A673 (cell line): ENCODE measurements at regions not wholly inside any gene's neighbourhood (a gene's known extent, or its start where the extent isn't known, plus 50 kb on each side); places are given as distances from the start of the nearest gene placed in this dataset.

Experiments used
- EZH2 ChIP-seq: fragments of 200-600 bp; sonication (generic); IDR thresholded peaks from 2 replicates; pipeline ENCODE4 v1.6.1; 2017; ENCODE audit warnings: borderline replicate concordance, low read depth, mild to moderate bottlenecking, mixed read lengths, antibody characterized with exemption, low read length; ENCODE audit not compliant: poor library complexity, severe bottlenecking
- TF ChIP-seq, protein P1 (sequence below): fragments of 300-800, 200-600 bp; sonication (generic); conservative IDR thresholded peaks from 2 replicates; pipeline ENCODE4 v1.5.1; 2017; ENCODE audit warnings: low read depth, mild to moderate bottlenecking, antibody characterized with exemption, low read length, moderate library complexity, mixed read lengths

DNA sequence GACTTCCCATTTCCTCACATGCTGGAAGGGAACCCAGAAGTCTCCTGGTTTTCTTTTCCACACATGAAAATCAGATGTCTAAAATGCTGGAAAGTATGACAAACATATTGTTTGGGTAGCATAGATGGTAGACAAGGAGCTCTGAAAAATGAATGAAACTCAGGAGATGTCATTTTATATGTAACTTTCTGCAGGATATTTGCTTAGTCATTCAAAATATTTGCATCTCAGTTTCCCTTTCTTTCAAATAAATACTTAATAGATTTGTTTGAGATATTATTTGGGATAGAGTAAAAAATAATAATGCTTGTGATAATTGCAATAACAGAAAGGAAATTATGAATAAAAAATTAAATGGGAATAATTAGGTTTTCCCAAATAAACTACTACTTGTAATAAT is 298.9 kb upstream of the ADARB2 start:
- TF ChIP-seq, protein P1, sequence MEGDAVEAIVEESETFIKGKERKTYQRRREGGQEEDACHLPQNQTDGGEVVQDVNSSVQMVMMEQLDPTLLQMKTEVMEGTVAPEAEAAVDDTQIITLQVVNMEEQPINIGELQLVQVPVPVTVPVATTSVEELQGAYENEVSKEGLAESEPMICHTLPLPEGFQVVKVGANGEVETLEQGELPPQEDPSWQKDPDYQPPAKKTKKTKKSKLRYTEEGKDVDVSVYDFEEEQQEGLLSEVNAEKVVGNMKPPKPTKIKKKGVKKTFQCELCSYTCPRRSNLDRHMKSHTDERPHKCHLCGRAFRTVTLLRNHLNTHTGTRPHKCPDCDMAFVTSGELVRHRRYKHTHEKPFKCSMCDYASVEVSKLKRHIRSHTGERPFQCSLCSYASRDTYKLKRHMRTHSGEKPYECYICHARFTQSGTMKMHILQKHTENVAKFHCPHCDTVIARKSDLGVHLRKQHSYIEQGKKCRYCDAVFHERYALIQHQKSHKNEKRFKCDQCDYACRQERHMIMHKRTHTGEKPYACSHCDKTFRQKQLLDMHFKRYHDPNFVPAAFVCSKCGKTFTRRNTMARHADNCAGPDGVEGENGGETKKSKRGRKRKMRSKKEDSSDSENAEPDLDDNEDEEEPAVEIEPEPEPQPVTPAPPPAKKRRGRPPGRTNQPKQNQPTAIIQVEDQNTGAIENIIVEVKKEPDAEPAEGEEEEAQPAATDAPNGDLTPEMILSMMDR, result no peak
- TF ChIP-seq EZH2, result no peak
